ENCODE measurements at regions not wholly inside any gene's neighbourhood (a gene's known extent, or its start where the extent isn't known, plus 50 kb on each side); places are given as distances from the start of the nearest gene placed in this dataset.

DNA sequence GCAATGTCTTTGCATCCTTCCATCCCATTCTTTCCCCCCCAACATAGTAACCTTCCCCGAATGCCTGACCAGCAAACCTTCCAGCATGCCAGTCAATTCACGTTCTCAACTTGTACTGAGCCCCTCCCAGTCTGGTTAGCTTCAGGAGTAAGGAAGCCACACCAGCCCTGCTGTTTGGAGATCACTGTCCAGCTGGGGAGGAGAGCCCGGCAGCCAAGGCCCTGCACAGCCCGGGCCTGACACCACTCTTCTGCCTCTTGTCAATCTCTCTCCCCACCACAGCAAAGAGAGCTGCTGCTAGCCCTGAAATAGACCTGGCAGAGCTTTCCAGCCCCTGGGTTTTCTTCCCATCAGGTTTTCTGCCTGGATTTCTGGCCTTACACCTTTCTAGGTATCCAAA lies 185.8 kb upstream of the ID2 start:
- TF ChIP-seq, protein P1, sequence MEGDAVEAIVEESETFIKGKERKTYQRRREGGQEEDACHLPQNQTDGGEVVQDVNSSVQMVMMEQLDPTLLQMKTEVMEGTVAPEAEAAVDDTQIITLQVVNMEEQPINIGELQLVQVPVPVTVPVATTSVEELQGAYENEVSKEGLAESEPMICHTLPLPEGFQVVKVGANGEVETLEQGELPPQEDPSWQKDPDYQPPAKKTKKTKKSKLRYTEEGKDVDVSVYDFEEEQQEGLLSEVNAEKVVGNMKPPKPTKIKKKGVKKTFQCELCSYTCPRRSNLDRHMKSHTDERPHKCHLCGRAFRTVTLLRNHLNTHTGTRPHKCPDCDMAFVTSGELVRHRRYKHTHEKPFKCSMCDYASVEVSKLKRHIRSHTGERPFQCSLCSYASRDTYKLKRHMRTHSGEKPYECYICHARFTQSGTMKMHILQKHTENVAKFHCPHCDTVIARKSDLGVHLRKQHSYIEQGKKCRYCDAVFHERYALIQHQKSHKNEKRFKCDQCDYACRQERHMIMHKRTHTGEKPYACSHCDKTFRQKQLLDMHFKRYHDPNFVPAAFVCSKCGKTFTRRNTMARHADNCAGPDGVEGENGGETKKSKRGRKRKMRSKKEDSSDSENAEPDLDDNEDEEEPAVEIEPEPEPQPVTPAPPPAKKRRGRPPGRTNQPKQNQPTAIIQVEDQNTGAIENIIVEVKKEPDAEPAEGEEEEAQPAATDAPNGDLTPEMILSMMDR (IDR thresholded peaks at IDR 0.05; ENCODE audit: low read depth, low read length, poor library complexity, severe bottlenecking), result no peak
- TF ChIP-seq EZH2phosphoT487 (IDR thresholded peaks at IDR 0.05; ENCODE audit: borderline replicate concordance, low read length), result no peak

All from DOHH2 (cell line).